ENCODE measurements at regions not wholly inside any gene's neighbourhood (a gene's known extent, or its start where the extent isn't known, plus 50 kb on each side); places are given as distances from the start of the nearest gene placed in this dataset.
"Not testable (repeated sequence)": the region's sequence is repeated elsewhere in the genome, so short reads cannot be mapped to it uniquely, and the experiment has no call there.

DNA sequence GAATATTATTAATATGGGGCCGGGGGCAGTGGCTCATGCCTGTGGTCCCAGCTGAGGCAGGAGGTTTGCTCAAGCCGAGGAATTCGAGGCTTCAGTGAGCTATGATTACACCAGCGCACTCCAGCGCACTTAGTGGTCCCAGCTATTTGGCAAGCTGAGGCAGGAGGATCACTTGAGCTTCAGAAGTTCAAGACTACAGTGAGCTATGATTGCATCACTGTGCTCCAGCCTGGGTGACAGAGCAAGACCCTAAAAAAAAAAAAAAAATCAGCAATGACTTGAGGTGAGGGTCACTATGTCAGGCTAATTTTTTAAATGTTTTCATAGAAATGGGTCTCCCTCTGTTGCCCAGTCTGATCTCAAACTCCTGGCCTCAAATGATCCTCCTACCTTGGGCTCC, 243.4 kb downstream of the RBM19 start:
- Histone ChIP-seq H3K4me1 (ENCODE audit: insufficient read depth, low read length) (no peaks in the 10 kb centered on the region), H3K9me3 (ENCODE audit: low read length) (no peaks in the 10 kb centered on the region), H3K4me3 (ENCODE audit: low read length) (no peak overlapping the region), H3K36me3 (ENCODE audit: insufficient read depth, low read length) (no peaks in the 10 kb centered on the region), H3K27me3 (ENCODE audit: insufficient read depth, low read length) (no peaks in the 10 kb centered on the region), H2AFZ (ENCODE audit: low read depth, low read length) (no peak overlapping the region)

DNA sequence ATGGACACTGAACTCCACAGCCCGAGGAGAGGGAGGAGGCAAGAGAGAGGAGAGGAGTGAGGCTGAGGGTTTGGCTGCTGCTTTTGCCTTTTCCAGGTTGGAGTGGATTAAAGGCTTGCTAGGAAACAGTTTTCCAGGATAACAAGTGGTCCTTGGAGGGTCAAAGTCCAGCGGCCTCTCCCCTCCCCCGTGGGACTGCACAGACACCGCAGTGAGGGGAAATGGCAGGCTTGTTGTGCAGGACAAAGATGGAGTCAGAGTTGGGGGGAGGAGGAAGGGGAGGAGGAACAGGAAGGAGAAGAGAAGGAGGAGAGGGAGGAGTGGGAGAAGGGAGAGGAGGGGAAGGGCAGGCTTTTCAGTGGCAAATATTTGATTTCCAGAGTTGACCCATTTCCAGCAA, 245.5 kb downstream of the RBM19 start:
- Histone ChIP-seq H3K9me3 (ENCODE audit: low read length) (no peaks in the 10 kb centered on the region), H3K4me3 (ENCODE audit: low read length) (no peak overlapping the region), H2AFZ (ENCODE audit: low read depth, low read length) (no peak overlapping the region), H3K4me1 (ENCODE audit: insufficient read depth, low read length) (no peaks in the 10 kb centered on the region), H3K27me3 (ENCODE audit: insufficient read depth, low read length) (no peaks in the 10 kb centered on the region), H3K36me3 (ENCODE audit: insufficient read depth, low read length) (no peaks in the 10 kb centered on the region)

DNA sequence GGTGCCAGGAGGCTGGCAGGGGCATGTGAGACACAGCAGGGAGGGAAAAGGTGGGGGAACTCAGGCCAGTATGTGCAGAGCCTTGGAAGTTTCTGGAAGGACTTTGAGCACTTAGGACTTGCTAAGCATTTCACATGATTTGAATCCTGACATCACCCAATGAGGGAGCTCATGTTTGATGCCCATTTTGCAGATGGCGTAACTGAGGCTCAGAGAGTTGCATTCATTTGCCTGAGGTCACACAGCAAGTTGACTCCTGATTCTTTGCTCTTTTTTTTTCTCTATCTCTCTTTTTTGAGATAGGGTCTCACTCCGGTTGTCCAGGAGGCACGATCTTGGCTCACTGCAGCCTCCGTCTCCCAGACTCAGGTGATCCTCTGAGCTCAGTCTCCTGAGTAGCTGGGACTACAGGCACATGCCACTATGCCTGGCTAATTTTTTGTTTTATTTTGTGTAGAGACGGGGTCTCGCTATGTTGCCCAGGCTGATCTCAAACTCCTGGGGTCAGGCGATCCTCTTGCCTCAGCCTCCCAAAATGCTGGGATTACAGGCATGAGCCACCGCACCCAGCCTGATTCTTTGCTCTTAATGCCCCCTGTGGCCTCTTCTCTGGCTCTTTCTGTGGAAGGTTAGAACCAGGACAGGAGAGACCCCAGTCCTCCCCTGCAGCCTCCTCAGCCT, 246.1 kb downstream of the RBM19 start:
- Histone ChIP-seq H3K36me3 (ENCODE audit: insufficient read depth, low read length) (no peaks in the 10 kb centered on the region), H2AFZ (ENCODE audit: low read depth, low read length) (no peak overlapping the region), H3K27me3 (ENCODE audit: insufficient read depth, low read length) (no peaks in the 10 kb centered on the region), H3K4me3 (ENCODE audit: low read length) (no peak overlapping the region), H3K4me1 (ENCODE audit: insufficient read depth, low read length) (no peaks in the 10 kb centered on the region), H3K9me3 (ENCODE audit: low read length) (no peaks in the 10 kb centered on the region)

DNA sequence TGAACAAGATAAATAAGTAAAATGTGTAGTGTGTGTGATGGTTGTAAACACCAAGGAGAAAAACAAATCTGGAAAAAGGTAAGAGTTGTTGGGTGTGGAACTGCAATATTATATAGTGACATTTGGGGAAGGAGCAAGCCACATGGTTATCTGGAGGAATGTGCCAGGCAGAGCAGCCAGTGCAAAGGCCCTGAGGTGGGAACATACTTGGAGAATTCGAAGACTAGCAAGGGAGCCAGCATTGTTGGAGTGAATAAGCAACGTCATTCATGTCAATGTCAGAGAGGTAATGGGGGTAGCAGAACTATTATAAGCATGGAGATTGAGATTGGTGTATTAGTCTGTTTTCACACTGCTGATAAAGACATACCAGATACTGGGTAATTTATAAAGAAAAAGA, 241.5 kb upstream of the LHX5 start:
- H3K36me3 ChIP-seq (ENCODE audit: insufficient read depth, low read length): no peaks in the 10 kb centered on the region
- H3K27me3 ChIP-seq (ENCODE audit: insufficient read depth, low read length): peaks cover 7% of the 10 kb centered on the region
- no peaks in the 10 kb centered on the region for H3K4me1 ChIP-seq (ENCODE audit: insufficient read depth, low read length)
- H2AFZ ChIP-seq (ENCODE audit: low read depth, low read length): no peak overlapping the region
- no peak overlapping the region for H3K4me3 ChIP-seq (ENCODE audit: low read length)
- H3K9me3 ChIP-seq (ENCODE audit: low read length): no peaks in the 10 kb centered on the region

DNA sequence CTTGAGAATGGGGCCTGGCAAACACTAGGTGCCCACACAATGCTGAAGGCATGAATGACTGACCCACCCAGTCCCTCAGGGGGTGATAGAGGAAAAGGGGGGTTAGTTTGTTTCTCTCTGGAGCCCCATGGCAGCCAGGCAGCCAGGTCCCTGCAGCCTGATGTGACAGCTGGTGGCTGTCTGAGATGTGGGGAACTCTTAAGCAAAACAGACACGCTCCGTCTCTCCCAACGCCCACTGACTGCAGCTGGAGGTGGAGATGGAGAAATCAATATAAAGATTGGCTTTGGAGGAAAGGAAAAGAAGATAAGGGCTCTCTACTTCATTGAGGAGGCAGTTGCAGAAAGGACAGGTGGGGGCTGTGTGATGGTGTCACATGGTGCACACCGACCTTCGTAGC, 240.8 kb upstream of the LHX5 start:
- H3K4me3 ChIP-seq (ENCODE audit: low read length): no peak overlapping the region
- H3K36me3 ChIP-seq (ENCODE audit: insufficient read depth, low read length): no peaks in the 10 kb centered on the region
- no peaks in the 10 kb centered on the region for H3K9me3 ChIP-seq (ENCODE audit: low read length)
- no peak overlapping the region for H2AFZ ChIP-seq (ENCODE audit: low read depth, low read length)
- H3K27me3 ChIP-seq (ENCODE audit: insufficient read depth, low read length): peaks cover 7% of the 10 kb centered on the region
- H3K4me1 ChIP-seq (ENCODE audit: insufficient read depth, low read length): no peaks in the 10 kb centered on the region

DNA sequence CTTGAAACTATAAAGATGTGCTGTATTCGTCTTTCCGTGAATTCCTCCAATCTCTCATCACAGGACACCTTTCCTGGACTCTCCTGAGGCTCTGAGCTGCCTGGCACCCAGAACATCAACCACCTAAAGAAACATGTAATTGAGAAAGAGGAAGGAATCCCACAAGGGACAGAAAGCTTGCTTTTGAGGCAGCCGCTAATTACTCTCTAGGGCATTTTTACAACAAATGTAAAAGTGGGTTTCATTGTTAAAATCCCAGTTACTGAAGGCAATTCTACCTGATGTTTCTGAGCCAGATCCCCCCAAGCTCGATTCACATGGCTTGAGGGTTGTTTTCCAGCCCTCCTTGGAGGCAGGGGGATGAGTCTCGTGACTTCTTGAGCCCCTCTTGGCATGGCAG, 238.5 kb upstream of the LHX5 start:
- Histone ChIP-seq H3K4me1 (ENCODE audit: insufficient read depth, low read length) (no peaks in the 10 kb centered on the region), H3K36me3 (ENCODE audit: insufficient read depth, low read length) (no peaks in the 10 kb centered on the region), H2AFZ (ENCODE audit: low read depth, low read length) (no peak overlapping the region), H3K4me3 (ENCODE audit: low read length) (no peak overlapping the region), H3K9me3 (ENCODE audit: low read length) (no peaks in the 10 kb centered on the region), H3K27me3 (ENCODE audit: insufficient read depth, low read length) (peaks cover 7% of the 10 kb centered on the region)

DNA sequence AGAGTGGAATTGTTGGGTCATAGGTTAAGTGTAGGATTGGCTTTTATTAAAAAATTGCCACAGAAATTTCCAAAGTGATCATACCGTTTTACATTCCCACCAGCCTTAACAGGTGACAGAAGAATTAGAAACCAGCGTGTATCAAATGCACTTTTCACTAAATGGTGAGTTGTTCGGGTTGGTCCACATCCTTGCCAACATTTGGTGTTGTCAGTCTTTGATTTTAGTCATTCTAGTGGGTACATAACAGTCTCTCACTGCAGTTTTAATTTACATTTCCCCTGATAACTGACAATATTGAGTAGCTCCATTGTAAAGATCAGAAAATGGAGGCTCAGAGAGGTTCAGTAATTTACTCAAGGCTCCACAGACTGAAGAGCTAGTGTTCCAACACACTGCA, 237.8 kb upstream of the LHX5 start:
- no peak overlapping the region for H2AFZ ChIP-seq (ENCODE audit: low read depth, low read length)
- H3K9me3 ChIP-seq (ENCODE audit: low read length): no peaks in the 10 kb centered on the region
- H3K4me1 ChIP-seq (ENCODE audit: insufficient read depth, low read length): no peaks in the 10 kb centered on the region

DNA sequence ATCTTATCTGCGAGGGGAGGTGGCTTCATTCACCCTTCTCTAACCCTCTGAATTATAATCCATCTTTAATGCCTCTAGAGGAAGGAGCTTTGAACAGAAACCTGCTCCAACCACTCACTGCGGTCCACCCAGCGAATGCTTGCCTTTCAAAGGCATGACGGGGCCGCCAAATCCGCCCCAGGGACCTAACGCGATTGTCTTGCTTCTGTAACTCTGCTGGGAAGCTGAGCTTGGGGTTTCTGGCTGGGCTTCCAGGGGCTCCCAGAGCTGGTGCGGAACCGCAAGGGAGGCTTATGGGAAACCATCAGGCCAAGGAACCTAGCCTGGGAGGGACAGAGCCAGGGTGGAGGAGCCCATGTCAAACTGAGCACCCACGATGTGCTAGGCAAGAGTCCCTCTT, 231.2 kb upstream of the LHX5 start:
- Histone ChIP-seq H3K9me3 (ENCODE audit: low read length) (peaks cover 3% of the 10 kb centered on the region), H3K4me3 (ENCODE audit: low read length) (no peak overlapping the region), H3K4me1 (ENCODE audit: insufficient read depth, low read length) (no peaks in the 10 kb centered on the region), H2AFZ (ENCODE audit: low read depth, low read length) (no peak overlapping the region), H3K36me3 (ENCODE audit: insufficient read depth, low read length) (no peaks in the 10 kb centered on the region), H3K27me3 (ENCODE audit: insufficient read depth, low read length) (peaks cover 9% of the 10 kb centered on the region)

More for the DNA sequence above, 237.8 kb upstream of the LHX5 start:
- peaks cover 7% of the 10 kb centered on the region for H3K27me3 ChIP-seq (ENCODE audit: insufficient read depth, low read length)
- H3K4me3 ChIP-seq (ENCODE audit: low read length): no peak overlapping the region
- no peaks in the 10 kb centered on the region for H3K36me3 ChIP-seq (ENCODE audit: insufficient read depth, low read length)

DNA sequence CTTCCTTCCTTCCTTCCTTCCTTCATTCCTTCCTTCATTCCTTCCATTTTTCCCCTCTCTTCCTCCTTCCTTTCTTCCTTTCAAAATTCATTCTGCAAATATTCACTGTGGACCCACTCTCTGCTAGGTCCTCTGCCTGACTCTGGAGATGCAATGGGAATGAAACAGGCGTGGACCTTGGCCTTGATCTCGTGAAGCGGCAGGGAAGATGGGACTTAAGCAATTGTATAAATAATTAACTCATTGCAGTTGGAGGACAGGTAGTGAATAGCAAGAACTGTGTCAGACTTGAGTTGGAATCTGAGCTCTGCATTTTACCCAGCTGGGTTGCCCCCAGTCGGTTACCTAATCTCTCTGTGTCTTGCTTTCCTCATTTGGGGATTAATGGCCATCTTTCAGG, 230.6 kb upstream of the LHX5 start:
- no peaks in the 10 kb centered on the region for H3K36me3 ChIP-seq (ENCODE audit: insufficient read depth, low read length)
- peaks cover 3% of the 10 kb centered on the region for H3K9me3 ChIP-seq (ENCODE audit: low read length)
- no peaks in the 10 kb centered on the region for H3K4me1 ChIP-seq (ENCODE audit: insufficient read depth, low read length)
- no peak overlapping the region for H3K4me3 ChIP-seq (ENCODE audit: low read length)
- peaks cover 10% of the 10 kb centered on the region for H3K27me3 ChIP-seq (ENCODE audit: insufficient read depth, low read length)
- no peak overlapping the region for H2AFZ ChIP-seq (ENCODE audit: low read depth, low read length)

DNA sequence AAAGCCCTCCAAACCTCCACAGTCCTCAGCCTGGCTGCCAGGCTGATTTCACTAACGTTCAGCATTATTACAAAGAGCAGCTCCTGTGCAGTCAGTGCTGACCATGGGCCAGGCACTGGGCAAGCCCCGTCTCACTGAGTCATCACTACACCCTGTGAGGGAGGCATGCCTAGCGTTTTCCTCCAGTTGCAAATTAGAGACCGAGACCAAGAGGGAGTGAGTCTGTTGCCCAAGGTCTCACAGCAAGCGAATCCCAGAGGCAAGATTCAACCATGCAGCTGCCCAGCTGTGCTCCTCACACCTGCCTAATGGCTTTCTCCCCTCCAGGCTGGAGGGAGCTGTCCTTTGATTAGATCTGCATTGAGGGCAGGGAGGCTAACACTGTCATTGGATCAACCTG, 229.3 kb upstream of the LHX5 start:
- Histone ChIP-seq H3K4me1 (ENCODE audit: insufficient read depth, low read length) (no peaks in the 10 kb centered on the region), H3K27me3 (ENCODE audit: insufficient read depth, low read length) (peaks cover 11% of the 10 kb centered on the region), H2AFZ (ENCODE audit: low read depth, low read length) (no peak overlapping the region), H3K9me3 (ENCODE audit: low read length) (peaks cover 3% of the 10 kb centered on the region), H3K36me3 (ENCODE audit: insufficient read depth, low read length) (no peaks in the 10 kb centered on the region), H3K4me3 (ENCODE audit: low read length) (no peak overlapping the region)

DNA sequence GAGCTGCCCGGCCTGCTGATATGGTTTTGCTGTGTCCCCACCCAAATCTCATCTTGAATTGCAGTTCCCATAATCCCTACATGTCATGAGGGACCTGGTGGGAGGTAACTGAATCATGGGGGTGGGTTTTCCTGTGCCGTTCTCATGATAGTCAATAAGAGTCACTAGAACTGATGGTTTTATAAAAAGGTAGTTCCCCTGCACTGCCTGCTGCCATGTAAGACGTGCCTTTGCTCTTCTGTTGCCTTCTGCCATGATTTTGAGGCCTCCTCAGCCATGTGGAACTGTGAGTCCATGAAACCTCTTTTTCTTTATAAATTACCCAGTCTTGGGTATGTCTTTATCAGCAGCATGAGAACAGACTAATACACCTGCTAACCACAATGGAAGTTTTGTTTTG, 228.3 kb upstream of the LHX5 start:
- H3K27me3 ChIP-seq (ENCODE audit: insufficient read depth, low read length): peaks cover 13% of the 10 kb centered on the region
- not testable (repeated sequence) for H3K4me1 ChIP-seq (ENCODE audit: insufficient read depth, low read length); H3K9me3 ChIP-seq (ENCODE audit: low read length); H2AFZ ChIP-seq (ENCODE audit: low read depth, low read length); H3K4me3 ChIP-seq (ENCODE audit: low read length); H3K36me3 ChIP-seq (ENCODE audit: insufficient read depth, low read length)

DNA sequence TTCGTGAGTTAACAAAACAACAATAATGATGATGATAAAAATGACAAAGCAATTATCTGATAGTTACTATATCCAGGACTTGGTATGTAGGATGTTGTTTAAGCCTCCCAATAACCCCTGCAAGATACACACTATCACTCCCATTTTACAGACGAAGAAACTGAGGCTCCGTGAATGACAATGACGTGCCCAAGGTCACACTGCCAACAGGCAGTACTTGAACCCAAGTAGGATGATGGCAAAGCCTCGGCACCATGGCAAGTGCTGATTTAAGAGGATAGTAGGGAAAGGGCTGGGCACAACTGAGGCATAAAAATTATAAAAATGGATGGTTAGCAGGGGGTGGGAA, 226.8 kb upstream of the LHX5 start:
- Histone ChIP-seq H3K4me3 (ENCODE audit: low read length) (no peak overlapping the region), H3K27me3 (ENCODE audit: insufficient read depth, low read length) (peaks cover 13% of the 10 kb centered on the region), H3K9me3 (ENCODE audit: low read length) (peaks cover 3% of the 10 kb centered on the region), H3K36me3 (ENCODE audit: insufficient read depth, low read length) (no peaks in the 10 kb centered on the region), H2AFZ (ENCODE audit: low read depth, low read length) (no peak overlapping the region), H3K4me1 (ENCODE audit: insufficient read depth, low read length) (no peaks in the 10 kb centered on the region)

DNA sequence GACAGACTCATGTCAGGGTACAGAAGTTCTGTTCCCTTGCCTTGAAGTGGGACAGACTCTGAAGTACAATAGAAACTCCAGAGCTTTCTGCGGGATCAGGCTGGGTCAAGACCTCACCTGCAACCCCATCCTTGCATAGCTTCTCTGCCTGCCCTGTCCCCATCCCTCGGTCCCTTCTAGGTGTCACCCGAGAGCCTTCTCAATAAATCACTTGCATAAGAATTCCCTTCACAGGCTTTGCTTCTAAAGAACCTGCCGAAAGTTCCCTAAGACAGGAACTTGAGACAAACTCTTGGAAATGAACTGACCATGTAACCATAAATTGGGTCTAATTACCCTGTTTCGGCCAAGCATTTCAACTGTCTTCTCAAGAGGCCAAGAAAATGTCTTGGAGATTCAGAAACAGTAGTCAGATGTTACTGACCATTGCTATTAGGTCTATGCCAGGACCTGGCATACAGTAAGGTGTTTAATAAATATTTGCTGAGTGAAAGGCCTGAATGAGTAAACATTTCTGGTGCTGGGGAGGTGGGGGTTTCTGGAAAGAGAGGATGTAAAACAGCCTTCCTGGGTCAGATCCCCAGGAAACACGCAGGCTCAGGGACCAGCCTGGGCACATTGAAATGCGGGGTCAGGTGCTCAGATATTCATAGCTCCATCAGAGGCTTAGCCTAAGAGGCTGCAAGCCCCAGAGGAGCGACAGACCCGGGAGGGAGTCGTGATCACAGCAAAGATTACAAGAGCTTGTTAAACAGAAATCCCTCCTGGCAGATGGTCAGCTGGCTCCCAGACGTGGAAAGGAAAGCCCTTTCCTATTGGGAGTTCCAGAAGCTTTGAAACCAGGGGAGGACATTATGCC, 226.2 kb upstream of the LHX5 start:
- Histone ChIP-seq H3K9me3 (ENCODE audit: low read length) (peaks cover 3% of the 10 kb centered on the region), H3K36me3 (ENCODE audit: insufficient read depth, low read length) (no peaks in the 10 kb centered on the region), H3K27me3 (ENCODE audit: insufficient read depth, low read length) (peaks cover 7% of the 10 kb centered on the region), H3K4me3 (ENCODE audit: low read length) (no peak overlapping the region), H2AFZ (ENCODE audit: low read depth, low read length) (no peak overlapping the region), H3K4me1 (ENCODE audit: insufficient read depth, low read length) (no peaks in the 10 kb centered on the region)
